ENCODE measurements at regions not wholly inside any gene's neighbourhood (a gene's known extent, or its start where the extent isn't known, plus 50 kb on each side); places are given as distances from the start of the nearest gene placed in this dataset.

DNA sequence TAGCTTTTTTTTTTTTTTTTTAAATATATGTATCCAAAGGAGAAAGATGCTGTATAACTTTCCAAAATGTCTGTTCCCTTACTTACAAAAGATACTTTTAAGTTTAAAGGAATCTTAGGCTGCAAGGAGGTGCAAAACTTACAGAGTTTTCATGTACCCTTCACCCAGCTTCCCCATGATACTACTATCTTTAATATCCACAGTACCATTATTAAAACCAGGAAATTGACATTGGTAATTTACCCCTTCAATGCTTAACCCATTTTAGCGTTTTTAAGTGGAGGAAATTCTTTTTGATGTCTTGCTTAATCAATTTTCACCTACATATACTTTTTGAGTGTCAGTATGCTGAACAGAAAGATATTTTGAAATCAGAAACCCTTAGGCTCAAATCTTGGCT is 310.9 kb downstream of the PRL start:
- Histone ChIP-seq H3K27me3 (replicated peaks; ENCODE audit: insufficient read depth, low read length) (no peaks in the 10 kb centered on the region), H3K4me1 (ENCODE audit: low read length) (no peaks in the 10 kb centered on the region), H3K9me2 (replicated peaks; ENCODE audit: insufficient read depth, low read length) (no peaks in the 10 kb centered on the region), H3K79me2 (ENCODE audit: low read length) (no peaks in the 10 kb centered on the region), H3K27ac (ENCODE audit: low read length) (no peak overlapping the region), H3K9me3 (replicated peaks; ENCODE audit: insufficient read depth, low read length) (no peaks in the 10 kb centered on the region), H3K4me3 (ENCODE audit: low read length) (no peak overlapping the region), H3K36me3 (replicated peaks; ENCODE audit: insufficient read depth, low read length) (no peaks in the 10 kb centered on the region), H3F3A (ENCODE audit: insufficient read depth, low read length) (no peaks in the 10 kb centered on the region), H4K20me1 (ENCODE audit: insufficient read depth, low read length) (no peaks in the 10 kb centered on the region), H2AFZ (ENCODE audit: low read length) (no peak overlapping the region), H3K4me2 (ENCODE audit: low read depth, low read length) (no peak overlapping the region), H3K9ac (ENCODE audit: low read length) (no peak overlapping the region)
- DNase-seq: no peak
- TF ChIP-seq EZH2phosphoT487 (IDR thresholded peaks at IDR 0.05; ENCODE audit: low read length) (no peak), EZH2 (optimal IDR thresholded peaks at IDR 0.05; ENCODE audit: low read depth, low read length) (no peak)
- TF ChIP-seq, protein P1, sequence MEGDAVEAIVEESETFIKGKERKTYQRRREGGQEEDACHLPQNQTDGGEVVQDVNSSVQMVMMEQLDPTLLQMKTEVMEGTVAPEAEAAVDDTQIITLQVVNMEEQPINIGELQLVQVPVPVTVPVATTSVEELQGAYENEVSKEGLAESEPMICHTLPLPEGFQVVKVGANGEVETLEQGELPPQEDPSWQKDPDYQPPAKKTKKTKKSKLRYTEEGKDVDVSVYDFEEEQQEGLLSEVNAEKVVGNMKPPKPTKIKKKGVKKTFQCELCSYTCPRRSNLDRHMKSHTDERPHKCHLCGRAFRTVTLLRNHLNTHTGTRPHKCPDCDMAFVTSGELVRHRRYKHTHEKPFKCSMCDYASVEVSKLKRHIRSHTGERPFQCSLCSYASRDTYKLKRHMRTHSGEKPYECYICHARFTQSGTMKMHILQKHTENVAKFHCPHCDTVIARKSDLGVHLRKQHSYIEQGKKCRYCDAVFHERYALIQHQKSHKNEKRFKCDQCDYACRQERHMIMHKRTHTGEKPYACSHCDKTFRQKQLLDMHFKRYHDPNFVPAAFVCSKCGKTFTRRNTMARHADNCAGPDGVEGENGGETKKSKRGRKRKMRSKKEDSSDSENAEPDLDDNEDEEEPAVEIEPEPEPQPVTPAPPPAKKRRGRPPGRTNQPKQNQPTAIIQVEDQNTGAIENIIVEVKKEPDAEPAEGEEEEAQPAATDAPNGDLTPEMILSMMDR (IDR thresholded peaks at IDR 0.05; ENCODE audit: low read length): no peak

DNA sequence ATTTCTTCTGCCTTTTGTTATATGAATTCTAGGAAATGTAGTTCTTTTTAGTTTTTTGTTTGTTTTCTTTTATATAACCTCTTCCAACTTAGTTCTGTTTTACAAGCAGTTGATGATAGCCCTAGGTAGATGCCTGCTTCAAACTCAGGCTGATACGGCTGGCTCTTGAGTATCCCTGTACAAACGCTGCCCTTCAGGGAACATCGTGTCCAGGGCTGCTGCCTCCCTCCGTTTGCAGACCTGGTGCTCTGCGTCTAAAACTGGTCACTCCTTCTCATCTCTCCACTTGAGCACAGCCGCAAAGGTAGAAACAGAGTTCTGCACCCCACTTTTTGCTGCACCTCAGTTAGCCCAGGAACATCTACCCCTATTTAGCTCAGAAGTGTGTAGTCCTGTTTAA is 310.1 kb downstream of the PRL start:
- Histone ChIP-seq H3K27ac (ENCODE audit: low read length) (no peak overlapping the region), H3K9me3 (replicated peaks; ENCODE audit: insufficient read depth, low read length) (no peaks in the 10 kb centered on the region), H3K27me3 (replicated peaks; ENCODE audit: insufficient read depth, low read length) (no peaks in the 10 kb centered on the region), H3F3A (ENCODE audit: insufficient read depth, low read length) (no peaks in the 10 kb centered on the region), H3K9me2 (replicated peaks; ENCODE audit: insufficient read depth, low read length) (no peaks in the 10 kb centered on the region), H2AFZ (ENCODE audit: low read length) (no peak overlapping the region), H3K4me1 (ENCODE audit: low read length) (no peaks in the 10 kb centered on the region), H3K4me2 (ENCODE audit: low read depth, low read length) (no peak overlapping the region), H4K20me1 (ENCODE audit: insufficient read depth, low read length) (no peaks in the 10 kb centered on the region), H3K79me2 (ENCODE audit: low read length) (no peaks in the 10 kb centered on the region), H3K9ac (ENCODE audit: low read length) (no peak overlapping the region), H3K36me3 (replicated peaks; ENCODE audit: insufficient read depth, low read length) (no peaks in the 10 kb centered on the region), H3K4me3 (ENCODE audit: low read length) (no peak overlapping the region)
- TF ChIP-seq, protein P1 (IDR thresholded peaks at IDR 0.05; ENCODE audit: low read length): no peak
- TF ChIP-seq EZH2 (optimal IDR thresholded peaks at IDR 0.05; ENCODE audit: low read depth, low read length): no peak
- no peak for TF ChIP-seq EZH2phosphoT487 (IDR thresholded peaks at IDR 0.05; ENCODE audit: low read length)
- no peak for DNase-seq

DNA sequence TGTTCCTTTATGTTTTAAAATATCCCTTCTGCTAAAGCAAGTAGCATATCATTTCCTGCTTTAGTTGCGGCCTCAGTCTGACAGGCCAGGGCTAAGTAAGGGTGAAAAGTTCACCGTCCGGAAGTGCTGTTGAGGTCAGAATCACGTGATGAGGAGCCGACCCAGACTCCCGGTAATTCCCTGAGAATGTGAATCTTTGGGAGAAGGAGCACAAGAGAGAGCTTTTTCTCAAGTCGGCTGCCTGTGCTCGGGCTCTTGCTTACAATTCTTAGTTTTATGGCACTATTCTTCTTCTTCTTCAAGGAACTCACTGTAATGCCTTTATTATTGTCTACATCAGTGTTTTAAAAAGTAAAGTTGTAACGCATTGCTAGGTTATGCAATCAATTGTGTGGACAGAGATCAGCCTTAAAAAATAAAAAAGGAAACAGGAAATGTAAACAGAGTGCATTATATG is 309.3 kb downstream of the PRL start:
- H4K20me1 ChIP-seq (ENCODE audit: insufficient read depth, low read length): no peaks in the 10 kb centered on the region
- H3K79me2 ChIP-seq (ENCODE audit: low read length): no peaks in the 10 kb centered on the region
- H3K9me2 ChIP-seq (replicated peaks; ENCODE audit: insufficient read depth, low read length): no peaks in the 10 kb centered on the region
- no peaks in the 10 kb centered on the region for H3K27me3 ChIP-seq (replicated peaks; ENCODE audit: insufficient read depth, low read length)
- H3F3A ChIP-seq (ENCODE audit: insufficient read depth, low read length): no peaks in the 10 kb centered on the region
- H3K36me3 ChIP-seq (replicated peaks; ENCODE audit: insufficient read depth, low read length): no peaks in the 10 kb centered on the region
- no peak overlapping the region for H3K9ac ChIP-seq (ENCODE audit: low read length)
- H3K27ac ChIP-seq (ENCODE audit: low read length): no peak overlapping the region
- H2AFZ ChIP-seq (ENCODE audit: low read length): no peak overlapping the region
- H3K9me3 ChIP-seq (replicated peaks; ENCODE audit: insufficient read depth, low read length): no peaks in the 10 kb centered on the region
- H3K4me2 ChIP-seq (ENCODE audit: low read depth, low read length): no peak overlapping the region
- no peak overlapping the region for H3K4me3 ChIP-seq (ENCODE audit: low read length)
- TF ChIP-seq EZH2 (optimal IDR thresholded peaks at IDR 0.05; ENCODE audit: low read depth, low read length): no peak
- TF ChIP-seq, protein P1 (IDR thresholded peaks at IDR 0.05; ENCODE audit: low read length): no peak
- no peak for TF ChIP-seq EZH2phosphoT487 (IDR thresholded peaks at IDR 0.05; ENCODE audit: low read length)
- DNase-seq: no peak
- H3K4me1 ChIP-seq (ENCODE audit: low read length): no peaks in the 10 kb centered on the region

Data from MM.1S (cell line).